KOPT-K1 (cell line): ENCODE measurements at regions not wholly inside any gene's neighbourhood (a gene's known extent, or its start where the extent isn't known, plus 50 kb on each side); places are given as distances from the start of the nearest gene placed in this dataset.

Experiments
- H3K27ac ChIP-seq: fragments of 200-600 bp; sonication (generic); 2 replicates; pipeline ENCODE4 v1.5.1; 2016; ENCODE audit warnings: antibody characterized with exemption, mild to moderate bottlenecking, low read depth, low read length; ENCODE audit not compliant: poor library complexity, severe bottlenecking
- H3K36me3 ChIP-seq: fragments of 200-600 bp; sonication (generic); 2 replicates; pipeline ENCODE4 v1.5.1; 2017; ENCODE audit warnings: antibody characterized with exemption, mild to moderate bottlenecking, low read length, moderate library complexity; ENCODE audit not compliant: insufficient read depth
- H3K9me3 ChIP-seq: fragments of 200-600 bp; sonication (generic); 2 replicates; pipeline ENCODE4 v1.5.1; 2017; ENCODE audit warnings: antibody characterized with exemption, low read length, mild to moderate bottlenecking; ENCODE audit not compliant: insufficient read depth, poor library complexity, severe bottlenecking

- H3K27ac ChIP-seq = no peak overlapping the region
- H3K36me3 ChIP-seq = no peaks in the 10 kb centered on the region
- H3K9me3 ChIP-seq = no peaks in the 10 kb centered on the region
Observed at GRCh38 chr18:73835656-73836364, 311.8 kb downstream of the FBXO15 start.

GRCh38 chr18:73835039-73835438 lies 312.6 kb downstream of the FBXO15 start:
- no peaks in the 10 kb centered on the region for H3K9me3 ChIP-seq

GRCh38 chr18:73831688-73832087 lies 315.9 kb downstream of the FBXO15 start:
- Histone ChIP-seq H3K9me3 (no peaks in the 10 kb centered on the region), H3K27ac (no peak overlapping the region), H3K36me3 (no peaks in the 10 kb centered on the region)

More at GRCh38 chr18:73835039-73835438, 312.6 kb downstream of the FBXO15 start:
- H3K27ac ChIP-seq = no peak overlapping the region
- H3K36me3 ChIP-seq = no peaks in the 10 kb centered on the region

GRCh38 chr18:73829146-73829545 lies 318.5 kb downstream of the FBXO15 start:
- Histone ChIP-seq H3K27ac (no peak overlapping the region), H3K9me3 (no peaks in the 10 kb centered on the region), H3K36me3 (no peaks in the 10 kb centered on the region)

- no peaks in the 10 kb centered on the region for H3K9me3 ChIP-seq
- no peaks in the 10 kb centered on the region for H3K36me3 ChIP-seq
- no peak overlapping the region for H3K27ac ChIP-seq
Observed at GRCh38 chr18:73827801-73828200, 319.8 kb downstream of the FBXO15 start.

- Histone ChIP-seq H3K27ac (no peak overlapping the region), H3K36me3 (no peaks in the 10 kb centered on the region), H3K9me3 (no peaks in the 10 kb centered on the region)
Observed at GRCh38 chr18:73826098-73826497, 321.5 kb downstream of the FBXO15 start.

- Histone ChIP-seq H3K27ac (no peak overlapping the region), H3K9me3 (no peaks in the 10 kb centered on the region), H3K36me3 (no peaks in the 10 kb centered on the region)
Observed at GRCh38 chr18:73824671-73825070, 323.0 kb downstream of the FBXO15 start.

GRCh38 chr18:73812423-73812822 lies 335.2 kb downstream of the FBXO15 start:
- H3K27ac ChIP-seq = no peak overlapping the region
- no peaks in the 10 kb centered on the region for H3K36me3 ChIP-seq
- H3K9me3 ChIP-seq = no peaks in the 10 kb centered on the region

- no peaks in the 10 kb centered on the region for H3K9me3 ChIP-seq
- no peak overlapping the region for H3K27ac ChIP-seq
- no peaks in the 10 kb centered on the region for H3K36me3 ChIP-seq
Observed at GRCh38 chr18:73807551-73808192, 340.0 kb downstream of the FBXO15 start.

GRCh38 chr18:73805991-73806390 lies 341.6 kb downstream of the FBXO15 start:
- Histone ChIP-seq H3K36me3 (no peaks in the 10 kb centered on the region), H3K9me3 (no peaks in the 10 kb centered on the region), H3K27ac (no peak overlapping the region)

- Histone ChIP-seq H3K27ac (no peak overlapping the region), H3K36me3 (no peaks in the 10 kb centered on the region), H3K9me3 (no peaks in the 10 kb centered on the region)
Observed at GRCh38 chr18:73797419-73797818, 350.2 kb downstream of the FBXO15 start.

- no peaks in the 10 kb centered on the region for H3K36me3 ChIP-seq
- H3K27ac ChIP-seq = no peak overlapping the region
- H3K9me3 ChIP-seq = no peaks in the 10 kb centered on the region
Observed at GRCh38 chr18:73793386-73793785, 354.2 kb downstream of the FBXO15 start.

- Histone ChIP-seq H3K9me3 (no peaks in the 10 kb centered on the region), H3K36me3 (no peaks in the 10 kb centered on the region)
Observed at GRCh38 chr18:73791081-73791480, 356.6 kb downstream of the FBXO15 start.

GRCh38 chr18:73790587-73790986 lies 357.0 kb downstream of the FBXO15 start:
- H3K9me3 ChIP-seq = no peaks in the 10 kb centered on the region
- no peaks in the 10 kb centered on the region for H3K36me3 ChIP-seq
- no peak overlapping the region for H3K27ac ChIP-seq

More at GRCh38 chr18:73791081-73791480, 356.6 kb downstream of the FBXO15 start:
- H3K27ac ChIP-seq = no peak overlapping the region

- Histone ChIP-seq H3K36me3 (no peaks in the 10 kb centered on the region), H3K27ac (no peak overlapping the region), H3K9me3 (no peaks in the 10 kb centered on the region)
Observed at GRCh38 chr18:73787316-73787715, 360.3 kb downstream of the FBXO15 start.

GRCh38 chr18:73785300-73785699 lies 362.3 kb downstream of the FBXO15 start:
- Histone ChIP-seq H3K9me3 (no peaks in the 10 kb centered on the region), H3K36me3 (no peaks in the 10 kb centered on the region), H3K27ac (no peak overlapping the region)
